Muscle layer of duodenum (tissue), 2 donors: ENCODE measurements at regions not wholly inside any gene's neighbourhood (a gene's known extent, or its start where the extent isn't known, plus 50 kb on each side); places are given as distances from the start of the nearest gene placed in this dataset.

Experiments used
- H3K27ac ChIP-seq: one replicate; pipeline ENCODE4 v1.7.0; 2013; ENCODE audit warnings: mild to moderate bottlenecking, low read length
- H3K27me3 ChIP-seq: one replicate; pipeline ENCODE4 v1.7.0; 2013; ENCODE audit warnings: low read depth, mild to moderate bottlenecking, control low read depth, low read length
- H3K36me3 ChIP-seq, 2 donors: one replicate each; pipeline ENCODE4 v1.7.0; 2013; ENCODE audit warnings: low read length in 2 of 2, control low read depth in 1 of 2, mild to moderate bottlenecking in 1 of 2; ENCODE audit not compliant: insufficient read depth in 2 of 2, control insufficient read depth in 1 of 2
- H3K4me1 ChIP-seq, 2 donors: one replicate each; pipeline ENCODE4 v1.7.0; 2013; ENCODE audit warnings: low read length in 2 of 2, mild to moderate bottlenecking in 2 of 2, control low read depth in 1 of 2, moderate library complexity in 1 of 2; ENCODE audit not compliant: insufficient read depth in 2 of 2, control insufficient read depth in 1 of 2
- H3K4me3 ChIP-seq, 2 donors: one replicate each; pipeline ENCODE4 v1.7.0; 2013; ENCODE audit warnings: low read length in 2 of 2, low read depth in 1 of 2, mild to moderate bottlenecking in 1 of 2
- H3K9me3 ChIP-seq, 2 donors: one replicate each; pipeline ENCODE4 v1.7.0; 2013; ENCODE audit warnings: low read length in 2 of 2, control low read depth in 1 of 2, mild to moderate bottlenecking in 1 of 2; ENCODE audit not compliant: control insufficient read depth in 1 of 2
- donor health status: healthy.

DNA sequence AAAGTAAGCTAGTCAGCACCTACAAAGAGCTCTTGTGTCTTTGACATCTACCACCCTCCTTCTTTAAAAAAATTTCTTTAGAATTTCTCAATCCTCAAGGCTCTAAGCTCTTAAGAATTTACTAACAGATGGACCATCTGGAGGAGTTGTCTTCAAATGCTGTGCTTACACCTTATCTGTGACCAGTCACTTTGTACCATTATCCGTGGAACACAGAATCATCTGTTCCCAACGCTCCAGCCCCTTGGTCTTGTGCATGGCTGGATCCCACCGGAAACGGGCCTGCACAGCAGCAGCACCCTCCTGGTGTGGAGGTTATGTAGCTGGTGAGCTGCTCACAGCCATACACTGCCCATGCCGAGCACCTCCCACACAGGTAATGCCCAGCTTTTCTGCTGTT, 89.0 kb downstream of the TBX19 start:
- no peak overlapping the region for H3K4me3 ChIP-seq
- H3K9me3 ChIP-seq = no peaks in the 10 kb centered on the region
- no peaks in the 10 kb centered on the region for H3K4me1 ChIP-seq
- no peaks in the 10 kb centered on the region for H3K27me3 ChIP-seq
- no peak overlapping the region for H3K27ac ChIP-seq
- no peaks in the 10 kb centered on the region for H3K36me3 ChIP-seq

GRCh38 chr1:168368131-168368530, 87.5 kb downstream of the TBX19 start:
- Histone ChIP-seq H3K4me1 (no peaks in the 10 kb centered on the region), H3K27ac (no peak overlapping the region), H3K27me3 (no peaks in the 10 kb centered on the region), H3K9me3 (no peaks in the 10 kb centered on the region), H3K36me3 (no peaks in the 10 kb centered on the region), H3K4me3 (no peak overlapping the region)

GRCh38 chr1:168365719-168366479, 85.2 kb downstream of the TBX19 start:
- H3K27me3 ChIP-seq = no peaks in the 10 kb centered on the region
- no peak overlapping the region for H3K27ac ChIP-seq
- no peak overlapping the region for H3K4me3 ChIP-seq
- H3K4me1 ChIP-seq = no peaks in the 10 kb centered on the region
- no peaks in the 10 kb centered on the region for H3K9me3 ChIP-seq
- no peaks in the 10 kb centered on the region for H3K36me3 ChIP-seq
